ENCODE measurements at regions not wholly inside any gene's neighbourhood (a gene's known extent, or its start where the extent isn't known, plus 50 kb on each side); places are given as distances from the start of the nearest gene placed in this dataset.
"Not testable (repeated sequence)": the region's sequence is repeated elsewhere in the genome, so short reads cannot be mapped to it uniquely, and the experiment has no call there.

- DNase-seq (ENCODE audit: low spot score): no peak
Measured at GRCh38 chr21:15119486-15119885, 54.7 kb upstream of the NRIP1 start.

GRCh38 chr21:15121097-15121654 lies 56.4 kb upstream of the NRIP1 start:
- DNase-seq (ENCODE audit: low spot score): no peak

- DNase-seq (ENCODE audit: low spot score): no peak
Measured at GRCh38 chr21:15121655-15122120, 56.9 kb upstream of the NRIP1 start.

GRCh38 chr21:15122241-15122640 lies 57.4 kb upstream of the NRIP1 start:
- DNase-seq (ENCODE audit: low spot score): no peak

- no peak for DNase-seq (ENCODE audit: low spot score)
Measured at GRCh38 chr21:15124731-15125130, 59.9 kb upstream of the NRIP1 start.

GRCh38 chr21:15126948-15127347 lies 62.1 kb upstream of the NRIP1 start:
- DNase-seq (ENCODE audit: low spot score): no peak

- DNase-seq (ENCODE audit: low spot score): no peak
Measured at GRCh38 chr21:15127437-15127836, 62.6 kb upstream of the NRIP1 start.

GRCh38 chr21:15128267-15128666 lies 63.5 kb upstream of the NRIP1 start:
- no peak for DNase-seq (ENCODE audit: low spot score)

GRCh38 chr21:15128714-15129113 lies 63.9 kb upstream of the NRIP1 start:
- not testable (repeated sequence) for DNase-seq (ENCODE audit: low spot score)

GRCh38 chr21:15130326-15130725 lies 65.5 kb upstream of the NRIP1 start:
- DNase-seq (ENCODE audit: low spot score): no peak

GRCh38 chr21:15130751-15131150 lies 66.0 kb upstream of the NRIP1 start:
- DNase-seq (ENCODE audit: low spot score): no peak

GRCh38 chr21:15132781-15133180 lies 68.0 kb upstream of the NRIP1 start:
- no peak for DNase-seq (ENCODE audit: low spot score)

- no peak for DNase-seq (ENCODE audit: low spot score)
Measured at GRCh38 chr21:15134701-15135470, 70.1 kb upstream of the NRIP1 start.

- DNase-seq (ENCODE audit: low spot score): no peak
Measured at GRCh38 chr21:15135867-15136629, 71.2 kb upstream of the NRIP1 start.

- DNase-seq (ENCODE audit: low spot score): no peak
Measured at GRCh38 chr21:15138490-15138889, 73.7 kb upstream of the NRIP1 start.

- DNase-seq (ENCODE audit: low spot score): no peak
Measured at GRCh38 chr21:15139898-15140297, 75.1 kb upstream of the NRIP1 start.

- no peak for DNase-seq (ENCODE audit: low spot score)
Measured at GRCh38 chr21:15140321-15141019, 75.7 kb upstream of the NRIP1 start.

GRCh38 chr21:15141261-15141970 lies 76.6 kb upstream of the NRIP1 start:
- no peak for DNase-seq (ENCODE audit: low spot score)

- no peak for DNase-seq (ENCODE audit: low spot score)
Measured at GRCh38 chr21:15144026-15144425, 79.2 kb upstream of the NRIP1 start.

GRCh38 chr21:15148437-15148836 lies 83.6 kb upstream of the NRIP1 start:
- DNase-seq (ENCODE audit: low spot score): no peak

- DNase-seq (ENCODE audit: low spot score): no peak
Measured at GRCh38 chr21:15149600-15150224, 84.9 kb upstream of the NRIP1 start.
